ENCODE measurements at regions not wholly inside any gene's neighbourhood (a gene's known extent, or its start where the extent isn't known, plus 50 kb on each side); places are given as distances from the start of the nearest gene placed in this dataset.
"Not testable (repeated sequence)": the region's sequence is repeated elsewhere in the genome, so short reads cannot be mapped to it uniquely, and the experiment has no call there.

GRCh38 chr6:60382771-60383170 is 1903.3 kb downstream of the KHDRBS2 start:
- not testable (repeated sequence) for H3K9me3 ChIP-seq (ENCODE audit: control insufficient read depth, low read length); H3K27me3 ChIP-seq (replicated peaks; ENCODE audit: control insufficient read depth, insufficient read depth, low read length); H3K9ac ChIP-seq (ENCODE audit: low read length); H3K36me3 ChIP-seq (ENCODE audit: control insufficient read depth, insufficient read depth, low read length, severe bottlenecking); DNase-seq (ENCODE audit: low read depth); H3K4me1 ChIP-seq (ENCODE audit: control insufficient read depth, insufficient read depth, low read length); H3K4me3 ChIP-seq (ENCODE audit: low read length)

- not testable (repeated sequence) for H3K27me3 ChIP-seq (replicated peaks; ENCODE audit: control insufficient read depth, insufficient read depth, low read length); H3K36me3 ChIP-seq (ENCODE audit: control insufficient read depth, insufficient read depth, low read length, severe bottlenecking); H3K9ac ChIP-seq (ENCODE audit: low read length); DNase-seq (ENCODE audit: low read depth); H3K4me3 ChIP-seq (ENCODE audit: low read length); H3K4me1 ChIP-seq (ENCODE audit: control insufficient read depth, insufficient read depth, low read length); H3K9me3 ChIP-seq (ENCODE audit: control insufficient read depth, low read length)
Measured at GRCh38 chr6:60374078-60374477, 1911.9 kb downstream of the KHDRBS2 start.

GRCh38 chr6:60367800-60368199 is 1918.2 kb downstream of the KHDRBS2 start:
- H3K4me3 ChIP-seq (ENCODE audit: low read length); H3K9ac ChIP-seq (ENCODE audit: low read length); DNase-seq (ENCODE audit: low read depth); H3K4me1 ChIP-seq (ENCODE audit: control insufficient read depth, insufficient read depth, low read length); H3K9me3 ChIP-seq (ENCODE audit: control insufficient read depth, low read length); H3K27me3 ChIP-seq (replicated peaks; ENCODE audit: control insufficient read depth, insufficient read depth, low read length); H3K36me3 ChIP-seq (ENCODE audit: control insufficient read depth, insufficient read depth, low read length, severe bottlenecking): not testable (repeated sequence)

GRCh38 chr6:60365901-60366300 is 1920.1 kb downstream of the KHDRBS2 start:
- not testable (repeated sequence) for H3K9ac ChIP-seq (ENCODE audit: low read length); DNase-seq (ENCODE audit: low read depth); H3K4me3 ChIP-seq (ENCODE audit: low read length); H3K4me1 ChIP-seq (ENCODE audit: control insufficient read depth, insufficient read depth, low read length); H3K36me3 ChIP-seq (ENCODE audit: control insufficient read depth, insufficient read depth, low read length, severe bottlenecking); H3K9me3 ChIP-seq (ENCODE audit: control insufficient read depth, low read length); H3K27me3 ChIP-seq (replicated peaks; ENCODE audit: control insufficient read depth, insufficient read depth, low read length)

- not testable (repeated sequence) for H3K4me1 ChIP-seq (ENCODE audit: control insufficient read depth, insufficient read depth, low read length); H3K36me3 ChIP-seq (ENCODE audit: control insufficient read depth, insufficient read depth, low read length, severe bottlenecking); H3K9ac ChIP-seq (ENCODE audit: low read length); H3K4me3 ChIP-seq (ENCODE audit: low read length); DNase-seq (ENCODE audit: low read depth); H3K27me3 ChIP-seq (replicated peaks; ENCODE audit: control insufficient read depth, insufficient read depth, low read length); H3K9me3 ChIP-seq (ENCODE audit: control insufficient read depth, low read length)
Measured at GRCh38 chr6:60342411-60343008, 1943.5 kb downstream of the KHDRBS2 start.

GRCh38 chr6:60338328-60339071 is 1947.5 kb downstream of the KHDRBS2 start:
- not testable (repeated sequence) for H3K27me3 ChIP-seq (replicated peaks; ENCODE audit: control insufficient read depth, insufficient read depth, low read length); H3K4me3 ChIP-seq (ENCODE audit: low read length); H3K9me3 ChIP-seq (ENCODE audit: control insufficient read depth, low read length); DNase-seq (ENCODE audit: low read depth); H3K4me1 ChIP-seq (ENCODE audit: control insufficient read depth, insufficient read depth, low read length); H3K9ac ChIP-seq (ENCODE audit: low read length); H3K36me3 ChIP-seq (ENCODE audit: control insufficient read depth, insufficient read depth, low read length, severe bottlenecking)

GRCh38 chr6:60335124-60335523 is 1950.9 kb downstream of the KHDRBS2 start:
- H3K4me1 ChIP-seq (ENCODE audit: control insufficient read depth, insufficient read depth, low read length); H3K9me3 ChIP-seq (ENCODE audit: control insufficient read depth, low read length); H3K36me3 ChIP-seq (ENCODE audit: control insufficient read depth, insufficient read depth, low read length, severe bottlenecking); H3K4me3 ChIP-seq (ENCODE audit: low read length); DNase-seq (ENCODE audit: low read depth); H3K27me3 ChIP-seq (replicated peaks; ENCODE audit: control insufficient read depth, insufficient read depth, low read length); H3K9ac ChIP-seq (ENCODE audit: low read length): not testable (repeated sequence)

GRCh38 chr6:60333708-60334107 is 1952.3 kb downstream of the KHDRBS2 start:
- H3K36me3 ChIP-seq (ENCODE audit: control insufficient read depth, insufficient read depth, low read length, severe bottlenecking); H3K27me3 ChIP-seq (replicated peaks; ENCODE audit: control insufficient read depth, insufficient read depth, low read length); H3K9ac ChIP-seq (ENCODE audit: low read length); DNase-seq (ENCODE audit: low read depth); H3K4me1 ChIP-seq (ENCODE audit: control insufficient read depth, insufficient read depth, low read length); H3K4me3 ChIP-seq (ENCODE audit: low read length); H3K9me3 ChIP-seq (ENCODE audit: control insufficient read depth, low read length): not testable (repeated sequence)

- not testable (repeated sequence) for H3K4me3 ChIP-seq (ENCODE audit: low read length); H3K4me1 ChIP-seq (ENCODE audit: control insufficient read depth, insufficient read depth, low read length); H3K9ac ChIP-seq (ENCODE audit: low read length); H3K27me3 ChIP-seq (replicated peaks; ENCODE audit: control insufficient read depth, insufficient read depth, low read length); H3K9me3 ChIP-seq (ENCODE audit: control insufficient read depth, low read length); DNase-seq (ENCODE audit: low read depth); H3K36me3 ChIP-seq (ENCODE audit: control insufficient read depth, insufficient read depth, low read length, severe bottlenecking)
Measured at GRCh38 chr6:60308939-60309338, 1977.1 kb downstream of the KHDRBS2 start.

Measured in adipocyte (in vitro differentiated cells).